Trophoblast cell (in vitro differentiated cells and primary cell): ENCODE measurements at regions not wholly inside any gene's neighbourhood (a gene's known extent, or its start where the extent isn't known, plus 50 kb on each side); places are given as distances from the start of the nearest gene placed in this dataset.

Source experiments
- DNase-seq, 2 donors: peaks; one replicate each; pipeline ENCODE4 v3.0.0-alpha.2; 2016
- H2AFZ ChIP-seq: 2 replicates; pipeline ENCODE4 v1.6.1; 2013; ENCODE audit warnings: low read length, moderate library complexity, mild to moderate bottlenecking; ENCODE audit not compliant: insufficient read depth, poor library complexity
- H2AK5ac ChIP-seq: 2 replicates; pipeline ENCODE4 v1.6.1; 2013; ENCODE audit warnings: mild to moderate bottlenecking, low read length
- H2BK120ac ChIP-seq: 2 replicates; pipeline ENCODE4 v1.6.1; 2013; ENCODE audit warnings: low read length, mild to moderate bottlenecking, moderate library complexity; ENCODE audit not compliant: insufficient read depth, poor library complexity
- H2BK12ac ChIP-seq: 2 replicates; pipeline ENCODE4 v1.6.1; 2013; ENCODE audit warnings: mild to moderate bottlenecking, low read length, moderate library complexity
- H2BK5ac ChIP-seq: 2 replicates; pipeline ENCODE4 v1.6.1; 2013; ENCODE audit warnings: low read length, low read depth, moderate library complexity, mild to moderate bottlenecking; ENCODE audit not compliant: poor library complexity
- H3K14ac ChIP-seq: 2 replicates; pipeline ENCODE4 v1.6.1; 2013; ENCODE audit warnings: mild to moderate bottlenecking, low read length
- H3K18ac ChIP-seq: 2 replicates; pipeline ENCODE4 v1.6.1; 2013; ENCODE audit warnings: mild to moderate bottlenecking, low read length
- H3K23ac ChIP-seq: 2 replicates; pipeline ENCODE4 v1.6.1; 2013; ENCODE audit warnings: low read length
- H3K27ac ChIP-seq: 2 replicates; pipeline ENCODE4 v1.5.1; 2013; ENCODE audit warnings: low read depth, mild to moderate bottlenecking, inconsistent platforms, low read length, moderate library complexity
- H3K27me3 ChIP-seq: 2 replicates; pipeline ENCODE4 v1.6.1; 2013; ENCODE audit warnings: inconsistent platforms, mild to moderate bottlenecking, low read length, moderate library complexity; ENCODE audit not compliant: insufficient read depth
- H3K36me3 ChIP-seq, 2 experiments: 1 replicate in 1 of 2; 2 replicates in 1 of 2; pipeline ENCODE4 v1.6.1; 2013; ENCODE audit warnings: low read length in 2 of 2, mild to moderate bottlenecking in 2 of 2, moderate library complexity in 1 of 2; ENCODE audit not compliant: insufficient read depth in 2 of 2, control insufficient read depth in 1 of 2
- H3K4ac ChIP-seq: 2 replicates; pipeline ENCODE4 v1.6.1; 2013; ENCODE audit warnings: low read depth, mild to moderate bottlenecking, low read length, moderate library complexity
- H3K4me1 ChIP-seq, 2 experiments: 1 replicate in 1 of 2; 2 replicates in 1 of 2; pipeline ENCODE4 v1.6.1; 2013; ENCODE audit warnings: low read length in 2 of 2, mild to moderate bottlenecking in 2 of 2, moderate library complexity in 1 of 2; ENCODE audit not compliant: insufficient read depth in 2 of 2, control insufficient read depth in 1 of 2
- H3K4me2 ChIP-seq: 2 replicates; pipeline ENCODE4 v1.6.1; 2013; ENCODE audit warnings: inconsistent platforms, mild to moderate bottlenecking, low read length, moderate library complexity
- H3K4me3 ChIP-seq: 2 replicates; pipeline ENCODE4 v1.5.1; 2013; ENCODE audit warnings: mild to moderate bottlenecking, low read depth, low read length, inconsistent platforms
- H3K79me1 ChIP-seq: one replicate; pipeline ENCODE4 v1.6.1; 2013; ENCODE audit warnings: low read length
- H3K79me2 ChIP-seq: 2 replicates; pipeline ENCODE4 v1.6.1; 2013; ENCODE audit warnings: low read length, mild to moderate bottlenecking; ENCODE audit not compliant: control insufficient read depth, insufficient read depth, poor library complexity
- H3K9ac ChIP-seq: 2 replicates; pipeline ENCODE4 v1.6.1; 2013; ENCODE audit warnings: mild to moderate bottlenecking, low read length
- H3K9me3 ChIP-seq: 2 replicates; pipeline ENCODE4 v1.6.1; 2013; ENCODE audit warnings: low read depth, mild to moderate bottlenecking, control low read depth, inconsistent platforms, low read length; ENCODE audit not compliant: insufficient read depth
- H4K12ac ChIP-seq: 2 replicates; pipeline ENCODE4 v1.6.1; 2013; ENCODE audit warnings: low read depth, mild to moderate bottlenecking, low read length, moderate library complexity
- H4K8ac ChIP-seq: 2 replicates; pipeline ENCODE4 v1.6.1; 2013; ENCODE audit warnings: low read depth, mild to moderate bottlenecking, low read length, moderate library complexity
- H4K91ac ChIP-seq: one replicate; pipeline ENCODE4 v1.6.1; 2013; ENCODE audit warnings: low read depth, mild to moderate bottlenecking, low read length, moderate library complexity
- WGBS: extraction: QIAGEN DNeasy Blood & Tissue Kit; methylation state at CpG from one replicate; pipeline ENCODE4 v1.1.7; 2013; ENCODE audit warnings: missing lambda C conversion rate; ENCODE audit not compliant: insufficient read length, insufficient coverage; ENCODE audit errors: extremely low coverage; 5-methylcytosine and 5-hydroxymethylcytosine counted together

DNA sequence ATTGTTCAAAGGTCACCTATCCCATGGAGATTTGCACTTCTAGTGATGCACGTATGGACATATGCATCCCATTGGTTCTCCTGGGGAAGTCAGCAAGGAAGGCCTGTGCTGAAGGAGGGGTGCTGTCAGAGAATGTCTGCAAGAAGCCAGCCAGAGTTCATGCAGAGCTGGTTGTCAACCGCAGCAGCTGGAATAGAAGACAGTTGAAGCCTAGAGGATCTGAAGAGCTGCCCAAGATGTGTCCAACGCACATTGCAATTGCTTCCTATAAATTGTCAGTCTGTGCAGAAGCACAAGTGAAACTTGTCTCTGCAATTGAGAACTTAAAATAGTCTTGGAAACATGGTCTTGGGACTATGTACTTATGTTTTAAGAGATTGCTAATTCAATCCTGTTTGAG lies 82.1 kb upstream of the CNTNAP4 start:
- no peak overlapping the region for H3K4me3 ChIP-seq
- no peak overlapping the region for H3K4ac ChIP-seq
- no peaks in the 10 kb centered on the region for H3K27me3 ChIP-seq
- no peak overlapping the region for H3K4me2 ChIP-seq
- DNase-seq = no peak
- H4K91ac ChIP-seq = no peak overlapping the region
- H3K23ac ChIP-seq = no peak overlapping the region
- WGBS = no CpG with 5 or more reads among the region's 3 CpGs
- no peak overlapping the region for H3K14ac ChIP-seq
- no peak overlapping the region for H3K18ac ChIP-seq
- no peak overlapping the region for H4K8ac ChIP-seq
- no peak overlapping the region for H4K12ac ChIP-seq
- H2BK12ac ChIP-seq = no peak overlapping the region
- H3K27ac ChIP-seq = no peak overlapping the region
- no peak overlapping the region for H3K9ac ChIP-seq
- no peak overlapping the region for H2AK5ac ChIP-seq
- no peak overlapping the region for H2BK5ac ChIP-seq
- no peaks in the 10 kb centered on the region for H3K9me3 ChIP-seq
- H2BK120ac ChIP-seq = no peak overlapping the region
- H3K4me1 ChIP-seq = peaks cover 5 to 6% of the 10 kb centered on the region in 2 experiments
- H3K79me1 ChIP-seq = peaks cover 2% of the 10 kb centered on the region
- H3K36me3 ChIP-seq = no peaks in the 10 kb centered on the region
- H2AFZ ChIP-seq = no peak overlapping the region
- H3K79me2 ChIP-seq = no peaks in the 10 kb centered on the region

DNA sequence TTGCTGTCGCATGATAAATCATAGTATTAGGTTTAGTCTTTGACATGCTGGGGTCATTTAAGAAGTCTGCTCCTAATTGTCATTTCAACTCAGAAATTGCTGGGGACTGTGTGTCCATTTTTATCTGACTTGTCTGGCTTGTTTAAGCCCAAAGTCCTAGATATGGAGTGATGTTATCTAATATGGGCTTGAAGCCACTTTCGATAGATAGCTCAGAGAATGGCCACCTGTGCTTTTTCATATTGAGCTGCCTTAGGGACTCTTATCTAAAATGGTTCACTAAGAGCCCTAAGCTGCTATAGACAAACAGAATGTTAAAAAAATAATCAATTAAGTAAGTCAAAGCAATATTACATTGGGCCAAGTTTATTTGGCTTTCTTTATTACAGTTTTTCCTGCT lies 81.6 kb upstream of the CNTNAP4 start:
- Histone ChIP-seq H2BK12ac (no peak overlapping the region), H3K14ac (no peak overlapping the region), H2BK120ac (no peak overlapping the region), H3K4me3 (no peak overlapping the region), H4K91ac (no peak overlapping the region), H3K4me2 (no peak overlapping the region), H3K27me3 (no peaks in the 10 kb centered on the region), H4K8ac (no peak overlapping the region), H2BK5ac (no peak overlapping the region), H4K12ac (no peak overlapping the region), H3K9me3 (no peaks in the 10 kb centered on the region), H3K23ac (no peak overlapping the region), H3K4ac (no peak overlapping the region), H3K4me1 (peaks cover 5 to 6% of the 10 kb centered on the region in 2 experiments), H2AFZ (no peak overlapping the region), H3K18ac (no peak overlapping the region), H3K79me1 (peaks cover 2% of the 10 kb centered on the region), H3K36me3 (no peaks in the 10 kb centered on the region), H2AK5ac (no peak overlapping the region), H3K9ac (no peak overlapping the region), H3K79me2 (no peaks in the 10 kb centered on the region), H3K27ac (no peak overlapping the region)
- DNase-seq = no peak
- no CpG with 5 or more reads among the region's 2 CpGs for WGBS

DNA sequence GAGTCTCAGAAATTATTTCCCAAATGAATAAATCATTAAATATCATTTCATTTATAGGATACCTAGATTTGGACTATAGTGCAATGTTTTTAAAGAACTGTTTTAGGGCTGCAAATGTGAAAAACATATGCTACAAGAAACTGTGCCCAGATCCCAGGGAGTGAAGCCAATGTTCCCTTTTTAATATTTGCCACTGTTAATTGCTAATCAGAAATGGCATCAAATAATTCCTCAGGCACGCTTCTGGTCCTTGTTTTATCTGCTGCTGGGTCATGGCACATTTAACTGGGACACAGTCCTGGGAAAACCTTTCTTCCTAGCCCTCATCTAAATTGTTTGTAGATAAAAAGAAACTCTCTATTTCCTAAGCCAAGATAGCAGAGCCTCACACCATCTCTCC lies 79.3 kb upstream of the CNTNAP4 start:
- DNase-seq = no peak
- no peak overlapping the region for H2BK5ac ChIP-seq
- H3K23ac ChIP-seq = no peak overlapping the region
- H3K4ac ChIP-seq = no peak overlapping the region
- no CpG with 5 or more reads among the region's 1 CpG for WGBS
- H3K4me3 ChIP-seq = no peak overlapping the region
- no peak overlapping the region for H3K4me2 ChIP-seq
- no peaks in the 10 kb centered on the region for H3K36me3 ChIP-seq
- no peaks in the 10 kb centered on the region for H3K9me3 ChIP-seq
- H2BK120ac ChIP-seq = no peak overlapping the region
- H4K91ac ChIP-seq = no peak overlapping the region
- peaks cover 5 to 6% of the 10 kb centered on the region in 2 experiments for H3K4me1 ChIP-seq
- H3K27me3 ChIP-seq = no peaks in the 10 kb centered on the region
- H3K14ac ChIP-seq = no peak overlapping the region
- H3K79me2 ChIP-seq = no peaks in the 10 kb centered on the region
- H3K27ac ChIP-seq = no peak overlapping the region
- no peak overlapping the region for H4K12ac ChIP-seq
- no peak overlapping the region for H3K9ac ChIP-seq
- H3K79me1 ChIP-seq = peaks cover 2% of the 10 kb centered on the region
- no peak overlapping the region for H2BK12ac ChIP-seq
- no peak overlapping the region for H4K8ac ChIP-seq
- H2AFZ ChIP-seq = no peak overlapping the region
- no peak overlapping the region for H2AK5ac ChIP-seq
- no peak overlapping the region for H3K18ac ChIP-seq

DNA sequence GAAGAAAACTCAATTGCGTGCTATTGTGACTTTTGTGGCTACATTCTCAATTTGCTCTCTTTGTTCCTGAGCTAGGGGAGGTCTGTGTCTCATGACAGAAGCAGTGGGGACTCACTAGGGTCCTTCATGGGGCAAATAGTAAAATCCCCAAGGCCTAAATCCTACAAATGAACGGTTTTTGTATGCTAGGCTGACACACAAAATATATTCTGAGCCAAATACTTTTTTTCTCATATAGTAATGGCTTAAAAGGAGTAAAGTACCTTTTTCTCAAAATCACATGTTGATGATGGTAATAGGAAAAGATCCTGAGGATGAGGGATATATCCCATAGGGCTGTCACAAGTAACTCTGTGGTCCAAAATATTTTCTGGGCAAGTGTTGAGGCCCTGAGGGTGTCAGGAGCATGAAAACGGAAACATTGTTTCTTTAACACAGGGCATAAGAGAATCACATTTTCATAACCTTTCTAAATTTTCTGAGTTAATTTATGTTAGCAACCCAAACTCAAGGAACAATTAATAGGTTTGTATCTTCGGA lies 77.5 kb upstream of the CNTNAP4 start:
- no peak overlapping the region for H3K4ac ChIP-seq
- H3K18ac ChIP-seq = no peak overlapping the region
- H3K27ac ChIP-seq = no peak overlapping the region
- no peak overlapping the region for H3K23ac ChIP-seq
- no peak overlapping the region for H2AFZ ChIP-seq
- H3K4me1 ChIP-seq = peaks cover 4% of the 10 kb centered on the region in 2 experiments
- no peaks in the 10 kb centered on the region for H3K9me3 ChIP-seq
- H3K27me3 ChIP-seq = no peaks in the 10 kb centered on the region
- no peak overlapping the region for H2AK5ac ChIP-seq
- no CpG with 5 or more reads among the region's 4 CpGs for WGBS
- no peak overlapping the region for H2BK120ac ChIP-seq
- no peaks in the 10 kb centered on the region for H3K36me3 ChIP-seq
- no peaks in the 10 kb centered on the region for H3K79me2 ChIP-seq
- no peak overlapping the region for H2BK5ac ChIP-seq
- peaks cover 2% of the 10 kb centered on the region for H3K79me1 ChIP-seq
- H3K4me2 ChIP-seq = no peak overlapping the region
- H4K8ac ChIP-seq = no peak overlapping the region
- H3K14ac ChIP-seq = no peak overlapping the region
- no peak overlapping the region for H2BK12ac ChIP-seq
- H3K9ac ChIP-seq = no peak overlapping the region
- no peak for DNase-seq
- no peak overlapping the region for H4K12ac ChIP-seq
- no peak overlapping the region for H4K91ac ChIP-seq
- no peak overlapping the region for H3K4me3 ChIP-seq
